ENCODE measurements at regions not wholly inside any gene's neighbourhood (a gene's known extent, or its start where the extent isn't known, plus 50 kb on each side); places are given as distances from the start of the nearest gene placed in this dataset.
A peak's percentile ranks its signal among the peaks of the same experiment; 100 is the strongest.

DNA sequence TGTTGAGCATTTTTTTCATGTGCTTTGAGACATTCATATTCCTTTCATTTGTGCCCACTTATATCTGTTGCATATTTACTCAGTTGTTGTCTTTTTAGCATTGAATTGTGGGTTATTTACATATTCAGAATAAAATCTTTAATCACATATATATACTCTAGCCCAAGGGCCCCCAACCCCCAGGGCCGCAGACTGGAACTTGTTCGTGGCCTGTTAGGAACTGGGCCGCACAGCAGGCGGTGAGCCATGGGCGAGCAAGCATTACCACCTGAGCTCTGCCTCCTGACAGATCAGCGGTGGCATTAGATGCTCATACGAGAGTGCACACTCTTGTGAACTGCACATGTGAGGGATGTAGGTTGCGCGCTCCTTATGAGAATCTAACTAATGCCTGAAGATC lies 480.6 kb downstream of the KCTD8 start:
- no peak for DNase-seq (ENCODE audit: low read depth)

DNA sequence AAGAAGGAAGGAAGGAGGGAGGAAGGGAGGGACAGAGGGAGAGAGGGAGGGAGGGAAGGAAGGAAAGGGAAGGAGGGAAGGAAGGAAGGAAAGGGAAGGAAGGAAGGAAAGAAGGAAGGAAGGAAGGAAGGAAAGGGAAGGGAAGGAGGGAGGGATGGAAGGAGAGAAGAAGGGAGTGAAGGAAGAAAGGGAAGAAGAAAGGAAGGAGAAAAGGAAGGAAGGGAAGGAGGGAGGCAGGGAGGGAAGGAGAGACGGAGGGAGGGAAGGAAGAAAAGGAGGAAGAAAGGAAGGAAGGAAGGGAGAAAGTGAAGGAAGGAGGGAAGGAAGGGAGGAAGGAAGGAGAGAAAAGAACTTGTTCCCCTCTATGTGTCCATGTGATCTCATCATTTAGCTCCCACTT lies 465.0 kb downstream of the KCTD8 start:
- no peak for DNase-seq (ENCODE audit: low read depth)

DNA sequence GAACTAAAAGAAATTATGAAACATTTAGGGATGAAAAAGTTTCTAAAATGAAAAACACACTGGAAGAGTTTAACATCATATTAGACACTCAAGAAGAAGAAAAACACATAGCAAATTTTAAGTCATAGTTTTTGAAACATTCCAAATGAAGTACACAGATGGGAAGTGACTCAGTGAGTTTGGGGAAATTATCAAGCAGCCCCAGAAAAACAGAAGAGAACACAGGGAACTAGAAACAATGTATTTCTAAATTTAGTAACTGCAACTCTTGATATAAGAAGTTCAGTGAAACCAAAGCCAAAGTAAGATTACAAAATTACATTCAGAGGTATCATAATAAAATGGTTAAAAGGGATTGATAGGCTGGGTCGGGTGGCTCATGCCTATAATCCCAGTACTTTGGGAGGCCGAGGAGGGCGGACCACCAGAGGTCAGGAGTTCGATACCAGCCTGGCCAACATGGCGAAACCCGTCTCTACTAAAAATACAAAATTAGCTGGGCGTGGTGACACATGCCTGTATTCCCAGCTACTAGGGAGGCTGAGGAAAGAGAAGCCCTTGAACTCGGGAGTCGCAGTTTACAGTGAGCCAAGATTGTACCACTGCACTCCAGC lies 461.2 kb downstream of the KCTD8 start:
- DNase-seq (ENCODE audit: low read depth), result no peak

DNA sequence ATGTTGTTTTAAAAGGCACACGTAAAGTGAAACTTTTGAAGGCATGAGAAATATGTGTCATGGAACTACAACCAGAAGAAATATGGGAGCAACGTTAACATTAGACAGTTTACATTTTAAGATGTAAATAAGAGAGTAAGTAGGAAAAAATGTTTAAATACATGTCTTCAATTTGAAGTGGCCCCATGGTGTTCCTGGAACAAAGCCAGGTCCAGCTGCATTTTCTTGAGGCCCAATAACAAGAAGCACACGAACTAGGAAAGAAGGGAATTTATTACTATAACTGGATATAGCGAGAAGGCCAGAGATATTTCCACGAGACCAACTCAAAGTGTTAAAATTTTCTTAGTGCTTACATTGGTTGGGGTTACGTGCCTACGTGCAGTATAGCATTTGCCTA lies 458.1 kb downstream of the KCTD8 start:
- DNase-seq (ENCODE audit: low read depth), result no peak

DNA sequence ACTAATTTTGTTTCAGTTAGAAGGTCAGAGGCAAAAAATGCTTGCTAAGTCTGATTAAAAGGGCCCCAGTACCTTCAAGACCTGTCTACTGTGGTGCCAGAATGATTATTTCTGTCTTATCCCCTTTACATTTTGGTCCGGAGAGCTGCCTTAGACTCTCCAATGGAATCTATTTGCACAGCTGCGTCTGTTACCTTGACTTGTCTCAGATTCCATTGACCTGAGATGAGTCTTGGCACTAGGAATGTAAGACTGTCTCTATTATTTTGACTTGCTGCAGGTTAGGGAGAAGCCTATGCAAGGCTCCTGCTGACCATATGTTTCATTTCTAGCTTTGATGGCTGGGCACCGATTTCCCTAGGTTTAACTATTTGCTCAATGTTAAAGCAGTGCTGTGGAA lies 457.6 kb downstream of the KCTD8 start:
- no peak for DNase-seq (ENCODE audit: low read depth)

DNA sequence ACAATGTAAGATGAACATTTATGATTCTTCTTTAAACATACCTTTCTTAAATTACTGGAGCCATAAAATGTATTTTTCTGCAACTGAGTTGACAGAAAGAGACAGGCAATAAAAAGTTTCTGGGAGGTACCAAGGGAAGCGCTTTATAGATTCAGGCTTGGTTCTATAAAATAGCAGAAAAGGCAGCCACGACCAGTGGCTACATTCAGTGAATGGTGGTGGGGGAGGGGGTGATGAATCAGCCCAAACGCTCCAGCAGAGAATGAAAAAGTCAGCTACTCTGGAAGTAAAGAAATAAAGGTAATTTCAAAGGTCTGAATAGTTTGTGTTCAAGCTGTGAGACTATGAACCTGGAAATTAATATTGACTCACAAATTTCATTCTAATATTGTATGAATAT lies 456.1 kb downstream of the KCTD8 start:
- no peak for DNase-seq (ENCODE audit: low read depth)

DNA sequence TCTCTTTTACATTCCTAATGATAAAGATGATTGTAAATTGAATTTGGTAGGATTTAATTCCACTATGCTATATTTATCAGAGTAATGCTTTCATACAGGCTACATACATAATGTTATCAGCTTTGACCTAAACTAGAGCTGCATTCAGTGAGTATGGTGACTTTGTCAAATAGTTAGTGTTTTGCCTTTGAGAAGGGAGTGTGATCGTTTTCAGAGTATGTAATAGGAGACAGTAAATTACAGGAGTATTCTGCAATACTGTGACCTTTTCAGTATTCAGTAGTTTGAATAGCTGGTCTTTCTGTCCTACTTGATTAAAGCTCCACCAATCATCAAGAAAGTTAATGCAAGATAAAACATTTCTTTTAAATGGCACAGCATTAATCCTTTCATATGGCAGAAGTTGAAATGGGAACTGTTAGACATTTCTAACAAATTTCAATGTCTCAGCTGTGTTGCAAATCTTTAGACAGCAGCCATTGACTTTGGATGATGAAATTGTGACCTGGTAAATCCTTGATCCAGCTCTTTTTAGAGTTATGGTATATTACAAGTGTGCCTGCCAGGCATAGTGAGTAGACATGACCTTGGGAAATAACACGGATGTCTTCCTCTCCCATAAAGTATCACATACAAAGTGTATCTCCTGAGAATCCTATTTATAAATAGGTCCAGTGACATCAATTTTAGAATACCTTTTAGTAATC lies 455.3 kb downstream of the KCTD8 start:
- DNase-seq (ENCODE audit: low read depth), result no peak

DNA sequence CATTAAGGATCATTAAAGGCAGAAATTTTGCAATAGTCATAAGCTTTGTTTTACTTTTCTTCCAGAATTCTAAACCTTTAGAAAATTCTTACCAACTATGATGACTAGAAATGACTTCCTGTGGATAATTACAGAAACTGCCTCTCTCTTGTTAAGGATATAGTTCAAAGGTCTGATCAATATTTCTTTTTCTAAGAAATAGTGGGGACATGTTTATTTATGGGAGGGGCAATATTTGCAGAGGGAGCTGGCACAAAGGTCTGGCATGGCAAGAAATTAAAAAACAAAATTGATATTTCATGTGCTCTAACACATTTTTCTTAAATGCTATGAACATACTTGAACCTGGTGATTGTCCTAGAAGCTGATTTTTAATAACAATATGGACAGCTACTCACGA lies 448.9 kb downstream of the KCTD8 start:
- no peak for DNase-seq (ENCODE audit: low read depth)

DNA sequence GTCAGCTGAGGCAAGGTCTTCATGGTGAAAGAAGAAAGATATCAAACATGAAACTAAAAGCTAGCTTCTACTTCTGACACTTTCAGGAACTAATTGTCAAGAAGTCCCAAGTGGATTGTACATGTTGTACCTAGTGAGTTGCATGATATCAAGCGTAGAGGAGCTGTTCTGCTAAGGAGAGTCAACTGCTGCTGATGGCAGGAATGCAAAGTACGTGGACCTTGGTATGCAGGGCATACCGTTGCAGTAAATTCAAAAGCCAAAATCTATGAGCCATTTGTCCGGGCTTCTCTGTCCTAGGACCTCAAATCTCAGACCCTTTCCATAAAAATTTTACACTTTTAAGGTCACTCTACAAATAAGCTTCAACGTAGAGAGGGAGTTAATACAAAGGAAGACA lies 446.2 kb downstream of the KCTD8 start:
- no peak for DNase-seq (ENCODE audit: low read depth)

DNA sequence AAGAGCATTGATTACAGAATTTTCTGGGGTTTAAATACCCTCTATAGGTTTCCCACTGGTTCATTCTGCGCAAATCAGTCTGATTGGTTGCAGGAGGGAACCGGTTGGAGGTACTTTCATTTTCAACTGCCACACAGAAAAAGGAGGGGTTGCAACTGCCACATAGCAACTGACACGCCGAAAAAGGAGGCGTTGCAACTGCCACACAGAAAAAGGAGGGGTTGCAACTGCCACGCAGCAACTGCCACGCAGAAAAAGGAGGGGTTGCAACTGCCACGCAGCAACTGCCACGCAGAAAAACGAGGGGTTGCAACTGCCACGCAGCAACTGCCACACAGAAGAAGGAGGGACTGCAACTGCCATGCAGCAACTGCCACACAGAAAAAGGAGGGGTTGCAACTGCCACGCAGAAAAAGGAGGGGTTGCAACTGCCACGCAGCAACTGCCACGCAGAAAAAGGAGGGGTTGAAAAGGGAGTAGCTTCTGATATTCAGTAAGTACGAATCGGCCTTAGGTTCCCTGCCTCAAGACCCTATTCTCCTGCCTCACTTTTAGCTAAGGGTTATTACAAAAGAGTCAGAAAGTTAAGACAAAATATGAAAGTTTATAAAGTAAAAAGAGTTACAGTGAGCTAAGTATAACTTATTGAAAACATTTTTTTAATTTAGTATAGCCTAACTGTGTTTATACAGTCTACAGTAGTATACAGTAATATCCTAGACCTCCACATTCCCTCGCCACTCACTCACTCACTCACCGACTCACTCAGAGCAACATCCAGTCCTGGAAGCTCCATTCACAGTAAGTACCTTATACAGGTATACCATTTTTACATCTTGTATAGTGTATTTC lies 431.8 kb downstream of the KCTD8 start:
- peak; percentile 80 for DNase-seq (ENCODE audit: low read depth)

DNA sequence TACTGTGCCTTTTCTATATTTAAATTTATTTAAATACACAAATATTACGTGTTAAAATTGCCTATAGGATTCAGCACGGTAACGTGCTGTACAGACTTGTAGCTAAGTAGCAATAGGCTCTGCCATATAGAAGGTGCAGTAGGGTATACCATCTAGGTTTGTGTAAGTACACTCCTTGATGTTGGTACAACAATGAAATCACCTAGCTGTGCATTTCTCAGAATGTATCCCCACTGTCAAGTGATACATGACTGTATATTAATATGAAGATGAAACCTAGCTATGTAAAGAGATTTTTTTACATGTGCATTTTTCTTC lies 431.2 kb downstream of the KCTD8 start:
- DNase-seq (ENCODE audit: low read depth), result no peak

DNA sequence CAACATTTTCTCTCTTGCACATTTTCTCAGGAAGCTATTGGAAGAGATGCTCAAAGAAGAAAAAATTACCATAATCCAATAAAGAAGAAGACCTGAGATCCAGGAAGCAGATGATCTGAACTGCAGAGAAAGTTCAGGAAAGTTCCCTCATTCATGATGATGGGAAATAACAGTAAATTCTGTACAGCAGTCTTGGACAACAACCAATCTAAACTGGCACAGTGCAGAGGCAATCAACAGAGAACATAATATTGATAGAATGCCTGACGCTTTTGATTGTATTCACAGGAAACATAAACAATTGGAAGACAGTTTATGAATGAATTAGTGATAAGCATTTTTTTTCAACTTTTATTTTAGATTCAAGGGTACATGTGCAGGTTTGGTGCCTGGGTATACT lies 428.9 kb downstream of the KCTD8 start:
- DNase-seq (ENCODE audit: low read depth), result no peak

DNA sequence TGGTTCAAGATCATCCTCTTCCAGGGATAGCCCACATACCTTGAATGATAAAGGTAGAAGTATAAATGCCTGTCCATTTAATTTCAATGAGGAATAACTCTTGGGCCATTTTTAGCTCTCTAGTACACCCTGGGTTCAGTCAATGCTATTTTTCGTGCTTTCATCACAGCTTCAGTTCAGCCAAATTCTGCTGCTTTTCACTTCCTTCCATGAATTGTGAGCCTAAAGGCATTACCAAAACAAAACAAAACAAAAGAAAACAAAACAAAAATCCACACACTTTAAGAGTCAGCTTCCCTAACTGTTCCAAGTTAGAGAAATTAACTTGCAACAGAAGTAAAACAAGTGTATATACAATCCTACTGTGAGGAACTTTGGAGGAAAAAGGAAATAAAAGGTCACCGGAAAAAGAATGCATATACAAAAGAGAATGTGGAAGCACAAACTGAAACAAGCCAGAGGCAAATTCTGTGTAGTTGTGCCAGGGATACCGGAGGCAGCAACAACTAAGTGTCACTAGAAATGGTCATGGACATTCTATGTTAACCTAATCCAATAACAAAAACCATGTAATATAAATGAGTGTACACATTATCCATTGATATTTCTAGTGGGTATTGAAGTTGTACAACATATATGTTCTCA lies 423.1 kb downstream of the KCTD8 start:
- no peak for DNase-seq (ENCODE audit: low read depth)

DNA sequence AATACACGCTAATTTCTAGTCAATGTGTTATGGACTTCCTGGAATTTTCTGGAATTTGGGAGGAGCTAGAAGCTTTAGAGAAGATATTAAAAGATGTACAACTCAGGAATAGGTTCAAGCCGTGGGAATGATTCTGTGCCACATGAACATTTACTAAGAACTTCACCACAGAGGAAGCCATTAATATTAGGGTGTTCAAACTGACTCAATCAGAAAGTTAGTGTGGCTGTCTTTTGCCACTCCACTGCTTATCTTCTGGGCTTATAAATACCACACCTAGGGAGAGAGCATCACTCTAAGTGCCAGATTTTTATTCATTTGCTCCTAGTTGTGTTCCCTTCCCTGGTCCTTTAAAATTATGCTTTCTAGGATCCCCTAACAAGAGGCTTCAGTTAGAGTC lies 409.8 kb downstream of the KCTD8 start:
- no peak for DNase-seq (ENCODE audit: low read depth)

DNA sequence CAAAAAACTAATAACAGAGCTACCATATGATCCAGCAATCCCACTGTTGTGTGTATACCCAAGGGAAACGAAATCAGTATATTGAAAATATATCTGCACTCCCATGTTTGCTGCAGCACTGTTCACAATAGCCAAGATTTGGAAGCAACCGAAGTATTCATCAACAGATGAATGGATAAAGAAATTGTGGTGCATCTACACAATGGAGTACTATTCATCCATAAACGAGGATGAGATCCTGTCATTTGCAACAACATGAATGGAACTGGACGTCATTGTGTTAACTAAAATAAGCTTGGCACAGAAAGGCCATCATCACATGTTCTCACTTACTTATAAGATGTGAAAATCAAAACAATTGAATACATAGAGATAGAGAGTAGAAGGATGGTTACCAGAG lies 402.1 kb downstream of the KCTD8 start:
- DNase-seq (ENCODE audit: low read depth), result no peak

DNA sequence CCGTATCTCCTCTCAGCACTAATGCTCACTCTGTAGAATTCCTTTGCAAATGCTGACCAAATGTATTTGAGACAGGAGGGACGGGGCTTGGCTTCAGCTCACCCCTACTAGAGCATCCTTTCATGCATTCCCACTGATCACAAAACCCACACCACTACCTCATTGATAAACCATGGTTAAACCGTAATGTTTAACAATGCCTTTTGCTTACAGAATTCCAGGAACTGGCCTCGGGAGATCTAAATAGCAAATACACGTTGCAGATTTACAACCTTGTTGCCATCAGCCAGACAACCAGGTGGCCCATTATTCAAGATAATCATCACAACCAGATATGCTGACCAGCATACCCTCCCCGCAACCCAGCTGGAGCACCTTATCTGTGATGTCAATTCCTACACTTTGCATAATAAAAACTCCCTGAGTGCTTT lies 391.9 kb downstream of the KCTD8 start:
- DNase-seq (ENCODE audit: low read depth), result no peak

DNA sequence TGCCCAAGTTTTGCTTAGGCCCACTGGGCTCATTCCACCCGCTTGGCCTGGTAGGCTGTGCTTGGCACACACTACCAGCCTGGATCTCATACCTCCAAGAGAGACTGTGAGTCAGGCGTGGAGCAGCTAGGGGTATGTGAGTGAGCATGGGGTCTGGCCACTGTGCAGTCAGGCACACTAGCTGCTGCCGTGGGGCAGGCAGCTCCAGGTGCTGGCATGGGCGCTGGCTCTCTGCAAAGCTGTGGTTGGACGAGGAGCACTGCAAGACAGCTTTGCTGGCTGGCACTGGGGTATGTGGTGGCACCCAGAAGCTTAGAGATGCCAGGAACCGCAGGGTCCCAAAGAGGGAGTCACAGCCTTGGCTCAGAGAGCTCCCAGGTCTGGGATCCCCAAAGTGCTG lies 377.8 kb downstream of the KCTD8 start:
- no peak for DNase-seq (ENCODE audit: low read depth)

DNA sequence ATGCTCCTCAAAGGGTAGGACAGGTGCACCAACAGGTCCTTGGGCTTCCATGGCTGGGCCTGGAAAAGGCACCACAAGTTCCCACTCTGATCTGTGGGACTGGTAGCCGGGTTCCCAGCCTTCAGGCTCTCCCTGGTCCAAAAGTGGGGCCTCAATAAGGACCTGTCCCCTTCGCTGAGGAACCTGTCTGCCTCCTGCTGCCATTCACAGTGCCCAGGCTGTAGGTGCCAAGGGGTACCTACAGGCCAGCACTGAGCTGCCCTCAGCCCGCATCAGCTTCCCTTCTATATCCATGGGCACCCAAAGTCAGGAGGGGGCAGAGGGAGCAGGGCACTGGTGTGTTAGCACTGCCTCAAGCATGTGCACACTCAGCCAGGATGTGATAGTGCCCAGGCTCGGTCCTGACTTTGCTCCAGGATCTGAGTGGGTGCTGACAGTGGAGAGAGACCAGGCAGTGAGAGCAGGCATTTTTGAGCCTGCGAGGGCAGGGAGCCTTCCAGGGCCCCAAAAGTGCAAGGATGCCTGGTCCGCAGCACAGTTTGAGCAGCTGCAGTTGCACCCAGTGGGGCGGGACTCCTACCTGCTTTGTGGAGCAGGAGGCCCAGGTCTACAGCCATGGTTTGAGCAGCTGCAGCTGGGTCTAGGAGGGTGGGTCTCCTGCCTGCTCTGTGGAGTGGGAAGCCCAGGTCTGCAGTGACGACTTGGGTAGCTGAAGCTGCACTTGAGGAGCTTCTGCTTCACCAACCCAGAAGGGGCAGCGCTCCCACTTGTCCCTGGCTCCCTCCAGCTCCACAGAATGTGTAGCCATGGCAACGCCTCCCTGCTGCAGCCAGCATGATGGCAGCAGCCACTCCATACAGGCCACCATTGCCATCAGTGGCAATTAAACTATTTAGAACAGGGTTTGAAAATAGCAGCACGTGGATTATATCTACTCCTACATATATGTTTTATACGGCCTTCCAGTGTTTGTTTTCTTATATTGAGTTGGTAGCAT lies 376.4 kb downstream of the KCTD8 start:
- DNase-seq (ENCODE audit: low read depth), result no peak

DNA sequence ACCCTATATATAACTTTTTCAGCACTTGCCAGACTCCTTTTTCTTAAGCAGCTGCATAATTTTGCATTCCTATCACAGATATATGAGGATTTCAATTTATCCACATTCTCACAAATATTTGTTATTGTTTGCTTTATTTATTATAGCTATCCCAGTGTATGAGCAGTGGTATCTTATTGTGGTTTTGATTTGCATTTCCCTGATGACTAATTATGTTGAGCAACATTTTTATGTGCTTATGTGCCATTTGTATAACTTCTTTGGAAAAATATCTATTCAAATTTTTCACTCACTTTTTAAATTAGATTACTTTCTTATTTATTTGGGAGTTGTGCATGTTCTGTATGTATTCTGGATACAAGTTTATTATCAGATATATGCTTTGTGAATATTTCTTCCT lies 361.9 kb downstream of the KCTD8 start:
- DNase-seq (ENCODE audit: low read depth), result no peak

DNA sequence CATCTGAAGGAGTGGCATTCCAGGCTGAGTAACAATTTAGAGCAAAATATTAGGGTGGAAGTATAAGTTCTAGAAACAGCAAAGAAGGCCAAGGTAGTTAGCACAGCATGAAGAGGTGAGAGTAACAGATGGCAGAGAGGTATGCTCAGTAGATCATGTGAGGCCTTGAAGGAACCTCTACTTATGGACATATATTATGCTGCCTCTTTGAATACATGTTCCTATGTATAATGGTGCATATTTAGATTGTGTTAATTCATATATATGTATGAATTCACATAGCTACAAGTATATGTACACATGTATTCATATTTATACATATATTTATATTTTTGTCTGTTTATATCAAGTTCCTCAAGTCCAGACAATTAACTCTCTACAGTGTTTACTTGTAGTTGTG lies 355.2 kb downstream of the KCTD8 start:
- no peak for DNase-seq (ENCODE audit: low read depth)

DNA sequence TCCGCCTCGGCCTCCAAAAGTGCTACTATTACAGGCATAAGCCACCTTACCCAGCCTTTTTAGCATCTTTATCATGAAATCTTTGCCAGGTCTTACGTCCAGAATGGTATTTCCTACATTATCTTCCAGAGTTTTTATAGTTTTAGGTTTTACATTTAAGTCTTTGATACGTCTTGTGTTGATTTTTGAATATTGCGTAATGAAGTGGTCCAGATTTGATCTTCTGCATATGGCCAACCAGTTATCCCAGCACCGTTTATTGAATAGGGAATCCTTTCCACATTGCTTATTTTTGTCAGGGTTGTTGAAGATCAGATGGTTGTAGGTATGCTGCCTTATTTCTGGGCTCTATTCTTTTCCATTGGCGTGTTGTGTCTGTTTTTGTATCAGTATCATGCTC lies 349.6 kb downstream of the KCTD8 start:
- no peak for DNase-seq (ENCODE audit: low read depth)
